ENCODE measurements at regions not wholly inside any gene's neighbourhood (a gene's known extent, or its start where the extent isn't known, plus 50 kb on each side); places are given as distances from the start of the nearest gene placed in this dataset.

GRCh38 chr7:125529249-125529648, 599.6 kb upstream of the POT1 start:
- Mint-ChIP-seq H3K36me3 (no peaks in the 10 kb centered on the region), H3K27ac (no peak overlapping the region), H3K9me3 (peaks cover 0 to 3% (median 0%) of the 10 kb centered on the region in 7 donors), H3K4me3 (no peak overlapping the region), H3K27me3 (ENCODE audit: low read depth in 3 of 3) (no peaks in the 10 kb centered on the region), H3K4me1 (no peaks in the 10 kb centered on the region)
- no peaks in the 10 kb centered on the region for H3K79me2 ChIP-seq (ENCODE audit: insufficient read depth, low read length)
- DNase-seq: no peak
- no peak overlapping the region for H2AFZ ChIP-seq (ENCODE audit: insufficient read depth, low read depth, low read length, poor library complexity, severe bottlenecking)
- intact Hi-C loops (cut with micrococcal nuclease): no loop called here
- H3K9ac ChIP-seq (ENCODE audit: insufficient read depth, low read length, poor library complexity, severe bottlenecking): no peak overlapping the region
- H3K36me3 ChIP-seq (replicated peaks in 1 of 2; ENCODE audit: control insufficient read depth in 1 of 2, insufficient read depth in 2 of 2, low read length in 2 of 2): no peaks in the 10 kb centered on the region
- no peak for TF ChIP-seq CTCF (IDR thresholded peaks at IDR 0.05)
- H3K4me1 ChIP-seq (ENCODE audit: control insufficient read depth in 1 of 2, insufficient read depth in 2 of 2, low read length in 2 of 2): no peaks in the 10 kb centered on the region
- H3K27ac ChIP-seq (ENCODE audit: low read depth in 1 of 2, low read length in 2 of 2): no peak overlapping the region
- peaks cover 0 to 4% of the 10 kb centered on the region in 2 donors for H3K9me3 ChIP-seq (replicated peaks in 1 of 2; ENCODE audit: control insufficient read depth in 1 of 2, insufficient read depth in 1 of 2, low read length in 2 of 2)
- no peak overlapping the region for H3K4me3 ChIP-seq (replicated peaks in 1 of 3; ENCODE audit: low read depth in 2 of 3, low read length in 3 of 3)
- H3K27me3 ChIP-seq (ENCODE audit: control insufficient read depth in 2 of 2, insufficient read depth in 2 of 2, low read length in 2 of 2): no peaks in the 10 kb centered on the region
- no peak overlapping the region for H3K4me2 ChIP-seq (replicated peaks; ENCODE audit: extremely low read depth, low read length, poor library complexity, severe bottlenecking)
- WGBS (ENCODE audit: insufficient coverage): no CpG with 5 or more reads among the region's 1 CpG
- no peaks in the 10 kb centered on the region for H4K20me1 ChIP-seq (ENCODE audit: insufficient read depth, low read length)

- Histone ChIP-seq H3K79me2 (ENCODE audit: insufficient read depth, low read length) (no peaks in the 10 kb centered on the region), H3K4me1 (ENCODE audit: control insufficient read depth in 1 of 2, insufficient read depth in 2 of 2, low read length in 2 of 2) (no peaks in the 10 kb centered on the region), H3K27me3 (ENCODE audit: control insufficient read depth in 2 of 2, insufficient read depth in 2 of 2, low read length in 2 of 2) (no peaks in the 10 kb centered on the region), H3K9me3 (replicated peaks in 1 of 2; ENCODE audit: control insufficient read depth in 1 of 2, insufficient read depth in 1 of 2, low read length in 2 of 2) (peaks cover 0 to 6% of the 10 kb centered on the region in 2 donors), H4K20me1 (ENCODE audit: insufficient read depth, low read length) (no peaks in the 10 kb centered on the region), H3K36me3 (replicated peaks in 1 of 2; ENCODE audit: control insufficient read depth in 1 of 2, insufficient read depth in 2 of 2, low read length in 2 of 2) (no peaks in the 10 kb centered on the region), H3K27ac (ENCODE audit: low read depth in 1 of 2, low read length in 2 of 2) (no peak overlapping the region), H3K9ac (ENCODE audit: insufficient read depth, low read length, poor library complexity, severe bottlenecking) (no peak overlapping the region), H3K4me3 (replicated peaks in 1 of 3; ENCODE audit: low read depth in 2 of 3, low read length in 3 of 3) (no peak overlapping the region), H3K4me2 (replicated peaks; ENCODE audit: extremely low read depth, low read length, poor library complexity, severe bottlenecking) (no peak overlapping the region), H2AFZ (ENCODE audit: insufficient read depth, low read depth, low read length, poor library complexity, severe bottlenecking) (no peak overlapping the region)
- TF ChIP-seq CTCF (IDR thresholded peaks at IDR 0.05): no peak
- no peak for DNase-seq
- intact Hi-C loops (cut with micrococcal nuclease): no loop called here
- Mint-ChIP-seq H3K27me3 (ENCODE audit: low read depth in 3 of 3) (no peaks in the 10 kb centered on the region), H3K4me3 (no peak overlapping the region), H3K27ac (no peak overlapping the region), H3K4me1 (no peaks in the 10 kb centered on the region), H3K9me3 (peaks cover 0 to 4% (median 0%) of the 10 kb centered on the region in 7 donors), H3K36me3 (no peaks in the 10 kb centered on the region)
- WGBS (ENCODE audit: insufficient coverage): no CpG with 5 or more reads among the region's 5 CpGs
Measured at GRCh38 chr7:125526958-125527357, 597.3 kb upstream of the POT1 start.

All from CD14-positive monocyte (primary cell).